NAMALWA (cell line): ENCODE measurements at regions not wholly inside any gene's neighbourhood (a gene's known extent, or its start where the extent isn't known, plus 50 kb on each side); places are given as distances from the start of the nearest gene placed in this dataset.

Experiments used
- DNase-seq: peaks from one replicate; pipeline ENCODE4 v3.0.0-alpha.2; 2015; ENCODE audit warnings: low spot score

GRCh38 chr4:180150818-180151217, 2092.4 kb upstream of the TENM3 start:
- peak; percentile 42 for DNase-seq

GRCh38 chr4:180152831-180153230, 2090.4 kb upstream of the TENM3 start:
- no peak for DNase-seq

GRCh38 chr4:180153587-180153986, 2089.6 kb upstream of the TENM3 start:
- no peak for DNase-seq

GRCh38 chr4:180156684-180157083, 2086.5 kb upstream of the TENM3 start:
- DNase-seq: peak; percentile 8

GRCh38 chr4:180160195-180160983, 2082.8 kb upstream of the TENM3 start:
- no peak for DNase-seq

GRCh38 chr4:180164799-180165198, 2078.4 kb upstream of the TENM3 start:
- no peak for DNase-seq

- no peak for DNase-seq
Measured at GRCh38 chr4:180169394-180169793, 2073.8 kb upstream of the TENM3 start.

GRCh38 chr4:180169966-180170365, 2073.2 kb upstream of the TENM3 start:
- DNase-seq: no peak

GRCh38 chr4:180179146-180179545, 2064.1 kb upstream of the TENM3 start:
- DNase-seq: no peak

GRCh38 chr4:180189666-180190065, 2053.5 kb upstream of the TENM3 start:
- DNase-seq: no peak

- no peak for DNase-seq
Measured at GRCh38 chr4:180190382-180190781, 2052.8 kb upstream of the TENM3 start.

- DNase-seq: no peak
Measured at GRCh38 chr4:180197471-180197870, 2045.7 kb upstream of the TENM3 start.

- DNase-seq: no peak
Measured at GRCh38 chr4:180203349-180203748, 2039.9 kb upstream of the TENM3 start.

- DNase-seq: no peak
Measured at GRCh38 chr4:180205276-180205675, 2037.9 kb upstream of the TENM3 start.

- no peak for DNase-seq
Measured at GRCh38 chr4:180207921-180208320, 2035.3 kb upstream of the TENM3 start.

- no peak for DNase-seq
Measured at GRCh38 chr4:180217070-180217469, 2026.1 kb upstream of the TENM3 start.

- no peak for DNase-seq
Measured at GRCh38 chr4:180219080-180219479, 2024.1 kb upstream of the TENM3 start.

GRCh38 chr4:180225977-180226376, 2017.2 kb upstream of the TENM3 start:
- no peak for DNase-seq

- DNase-seq: peak; percentile 7
Measured at GRCh38 chr4:180234730-180235129, 2008.5 kb upstream of the TENM3 start.

GRCh38 chr4:180240670-180241069, 2002.5 kb upstream of the TENM3 start:
- no peak for DNase-seq

GRCh38 chr4:180253419-180253818, 1989.8 kb upstream of the TENM3 start:
- DNase-seq: no peak

- no peak for DNase-seq
Measured at GRCh38 chr4:180261346-180261745, 1981.9 kb upstream of the TENM3 start.

- no peak for DNase-seq
Measured at GRCh38 chr4:180280076-180280475, 1963.1 kb upstream of the TENM3 start.

GRCh38 chr4:180280726-180281297, 1962.4 kb upstream of the TENM3 start:
- DNase-seq: no peak
